Fibroblast of mammary gland (primary cell): ENCODE measurements at regions not wholly inside any gene's neighbourhood (a gene's known extent, or its start where the extent isn't known, plus 50 kb on each side); places are given as distances from the start of the nearest gene placed in this dataset.
A peak's percentile ranks its signal among the peaks of the same experiment; 100 is the strongest.

Source experiments
- DNase-seq: peaks from one replicate; pipeline ENCODE4 v3.0.0-alpha.2; 2010; ENCODE audit warnings: low read depth
- H3K4me3 ChIP-seq: 2 replicates; pipeline ENCODE4 v1.5.1; 2011; ENCODE audit warnings: low read depth, mild to moderate bottlenecking, low read length, moderate library complexity; ENCODE audit not compliant: control insufficient read depth
- CTCF ChIP-seq: conservative IDR thresholded peaks from 2 replicates; pipeline ENCODE4 v1.5.1; 2011; ENCODE audit warnings: low read depth, low read length, inconsistent platforms; ENCODE audit not compliant: control insufficient read depth, insufficient read depth

- TF ChIP-seq CTCF: no peak
- no peak overlapping the region for H3K4me3 ChIP-seq
- DNase-seq: no peak
Measured at GRCh38 chr10:78177491-78178185, 144.0 kb downstream of the RPS24 start.

- TF ChIP-seq CTCF: no peak
- no peak overlapping the region for H3K4me3 ChIP-seq
- DNase-seq: no peak
Measured at GRCh38 chr10:78178397-78178796, 144.7 kb downstream of the RPS24 start.

DNA sequence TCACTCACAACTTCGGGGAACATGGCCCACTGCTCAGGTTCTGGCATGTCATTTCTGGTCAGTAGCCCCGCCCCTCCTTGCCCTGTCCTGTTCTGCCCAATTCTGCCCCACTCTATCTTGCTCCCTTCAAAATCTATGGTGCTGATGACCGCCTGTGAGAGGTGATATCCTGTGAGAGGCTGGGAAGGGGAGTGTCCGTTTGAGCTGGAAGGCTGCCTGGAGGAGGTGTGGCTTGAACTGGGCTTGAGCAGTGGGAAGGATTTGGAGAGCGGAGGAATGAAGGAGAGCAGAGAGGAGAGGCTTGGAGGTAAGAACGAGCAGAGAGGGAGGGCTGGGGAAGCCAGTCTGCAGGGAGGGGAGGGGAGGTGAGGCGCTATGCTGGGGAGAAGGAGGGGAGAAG lies 145.3 kb downstream of the RPS24 start:
- DNase-seq: peak; percentile 43
- no peak overlapping the region for H3K4me3 ChIP-seq
- no peak for TF ChIP-seq CTCF

- no peak overlapping the region for H3K4me3 ChIP-seq
- no peak for DNase-seq
- no peak for TF ChIP-seq CTCF
Measured at GRCh38 chr10:78179886-78180705, 146.4 kb downstream of the RPS24 start.

- no peak overlapping the region for H3K4me3 ChIP-seq
- TF ChIP-seq CTCF: no peak
- no peak for DNase-seq
Measured at GRCh38 chr10:78181381-78182055, 147.9 kb downstream of the RPS24 start.

DNA sequence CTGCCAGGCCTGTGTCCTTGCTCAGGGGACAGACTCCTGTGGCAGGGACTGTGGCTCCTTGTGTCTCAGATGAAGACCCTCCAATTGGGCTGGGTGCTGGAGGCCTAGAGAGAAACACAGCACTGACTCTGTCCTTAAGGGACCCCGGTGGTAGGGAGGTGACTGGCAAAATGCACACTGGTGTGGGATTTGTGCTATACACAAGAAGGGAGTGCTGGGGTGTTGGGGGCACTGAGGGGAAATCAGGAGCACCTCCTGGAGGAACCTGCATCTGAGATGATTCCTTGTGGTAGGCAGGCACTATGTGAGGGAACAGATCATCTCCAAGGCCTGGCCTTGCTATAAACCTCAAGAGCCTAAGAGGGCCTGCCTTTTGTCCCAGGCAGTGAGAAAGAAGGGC lies 149.2 kb downstream of the RPS24 start:
- DNase-seq: no peak
- TF ChIP-seq CTCF: no peak
- no peak overlapping the region for H3K4me3 ChIP-seq
